Cardiac muscle cell (in vitro differentiated cells and primary cell): ENCODE measurements at regions not wholly inside any gene's neighbourhood (a gene's known extent, or its start where the extent isn't known, plus 50 kb on each side); places are given as distances from the start of the nearest gene placed in this dataset.

Experiments
- DNase-seq, 2 donors: peaks; one replicate each; pipeline versions ENCODE4 v3.0.0 to v3.0.0-alpha.2; 2010 to 2017; ENCODE audit warnings: low read depth in 1 of 2, low spot score in 1 of 2
- H3K27ac ChIP-seq: fragments of 200-600 bp; sonication (generic); 2 replicates; pipeline ENCODE4 v1.5.1; 2016
- H3K27me3 ChIP-seq: fragments of 200-600 bp; sonication (generic); 2 replicates; pipeline ENCODE4 v1.6.0; 2016; ENCODE audit warnings: control low read depth
- H3K36me3 ChIP-seq: fragments of 200-600 bp; sonication (generic); 2 replicates; pipeline ENCODE4 v1.5.1; 2016; ENCODE audit warnings: control low read depth
- H3K4me1 ChIP-seq: fragments of 200-600 bp; sonication (generic); 2 replicates; pipeline ENCODE4 v1.8.1; 2017; ENCODE audit warnings: low read depth, mild to moderate bottlenecking, mixed run types
- H3K4me3 ChIP-seq: fragments of 200-600 bp; sonication (generic); 2 replicates; pipeline ENCODE4 v1.5.1; 2016; ENCODE audit warnings: mild to moderate bottlenecking
- H3K9me3 ChIP-seq: fragments of 200-600 bp; sonication (generic); 2 replicates; pipeline ENCODE4 v1.5.1; 2017; ENCODE audit warnings: low read depth, mild to moderate bottlenecking, control low read depth
- CTCF ChIP-seq: IDR thresholded peaks from 2 replicates; pipeline ENCODE4 v1.5.1; 2012; ENCODE audit warnings: low read depth, mild to moderate bottlenecking, low read length

GRCh38 chr5:57805732-57806131 lies 323.1 kb upstream of the ACTBL2 start:
- Histone ChIP-seq H3K4me1 (no peaks in the 10 kb centered on the region), H3K27me3 (no peaks in the 10 kb centered on the region), H3K36me3 (no peaks in the 10 kb centered on the region), H3K4me3 (no peak overlapping the region), H3K27ac (no peak overlapping the region), H3K9me3 (no peaks in the 10 kb centered on the region)
- no peak for TF ChIP-seq CTCF
- no peak for DNase-seq

- Histone ChIP-seq H3K4me3 (no peak overlapping the region), H3K4me1 (no peaks in the 10 kb centered on the region), H3K27ac (no peak overlapping the region), H3K9me3 (no peaks in the 10 kb centered on the region), H3K27me3 (no peaks in the 10 kb centered on the region), H3K36me3 (no peaks in the 10 kb centered on the region)
- TF ChIP-seq CTCF = no peak
- DNase-seq = no peak
Observed at GRCh38 chr5:57805170-57805569, 322.6 kb upstream of the ACTBL2 start.

GRCh38 chr5:57804505-57804904 lies 321.9 kb upstream of the ACTBL2 start:
- Histone ChIP-seq H3K27me3 (no peaks in the 10 kb centered on the region), H3K36me3 (no peaks in the 10 kb centered on the region), H3K9me3 (no peaks in the 10 kb centered on the region), H3K27ac (no peak overlapping the region), H3K4me3 (no peak overlapping the region), H3K4me1 (no peaks in the 10 kb centered on the region)
- no peak for TF ChIP-seq CTCF
- DNase-seq = no peak

- H3K27ac ChIP-seq = no peak overlapping the region
- no peaks in the 10 kb centered on the region for H3K36me3 ChIP-seq
- no peaks in the 10 kb centered on the region for H3K27me3 ChIP-seq
- H3K9me3 ChIP-seq = no peaks in the 10 kb centered on the region
- TF ChIP-seq CTCF = no peak
- H3K4me1 ChIP-seq = no peaks in the 10 kb centered on the region
- no peak overlapping the region for H3K4me3 ChIP-seq
- no peak for DNase-seq
Observed at GRCh38 chr5:57804007-57804444, 321.4 kb upstream of the ACTBL2 start.

- no peaks in the 10 kb centered on the region for H3K4me1 ChIP-seq
- no peaks in the 10 kb centered on the region for H3K36me3 ChIP-seq
- no peaks in the 10 kb centered on the region for H3K9me3 ChIP-seq
- H3K4me3 ChIP-seq = no peak overlapping the region
- H3K27ac ChIP-seq = no peak overlapping the region
- no peaks in the 10 kb centered on the region for H3K27me3 ChIP-seq
- no peak for TF ChIP-seq CTCF
- no peak for DNase-seq
Observed at GRCh38 chr5:57802131-57802530, 319.5 kb upstream of the ACTBL2 start.

GRCh38 chr5:57795203-57795602 lies 312.6 kb upstream of the ACTBL2 start:
- no peak for DNase-seq
- H3K27ac ChIP-seq = no peak overlapping the region
- H3K36me3 ChIP-seq = no peaks in the 10 kb centered on the region
- no peaks in the 10 kb centered on the region for H3K27me3 ChIP-seq
- TF ChIP-seq CTCF = no peak
- no peaks in the 10 kb centered on the region for H3K9me3 ChIP-seq
- no peak overlapping the region for H3K4me3 ChIP-seq
- H3K4me1 ChIP-seq = no peaks in the 10 kb centered on the region
